Ishikawa (cell line): ENCODE measurements at regions not wholly inside any gene's neighbourhood (a gene's known extent, or its start where the extent isn't known, plus 50 kb on each side); places are given as distances from the start of the nearest gene placed in this dataset.

Source experiments
- CEBPB ChIP-seq: IDR thresholded peaks from 2 replicates; pipeline ENCODE4 v1.6.1; 2012
- CREB1 ChIP-seq: IDR thresholded peaks from 2 replicates; pipeline ENCODE4 v1.6.1; 2012; ENCODE audit warnings: low read depth
- EGR1 ChIP-seq: IDR thresholded peaks from 2 replicates; pipeline ENCODE4 v1.6.1; 2012
- EP300 ChIP-seq: IDR thresholded peaks from 2 replicates; pipeline ENCODE4 v1.6.1; 2012; ENCODE audit warnings: borderline replicate concordance
- FOXM1 ChIP-seq: IDR thresholded peaks from 2 replicates; pipeline ENCODE4 v1.6.1; 2012; ENCODE audit warnings: low read depth, borderline replicate concordance
- MAX ChIP-seq: IDR thresholded peaks from 2 replicates; pipeline ENCODE4 v1.6.1; 2012
- NFIC ChIP-seq: IDR thresholded peaks from 2 replicates; pipeline ENCODE4 v1.6.1; 2012
- RAD21 ChIP-seq: IDR thresholded peaks from 2 replicates; pipeline ENCODE4 v1.6.1; 2012; ENCODE audit warnings: low read depth
- REST ChIP-seq: IDR thresholded peaks from 2 replicates; pipeline ENCODE4 v1.6.1; 2012; ENCODE audit warnings: low read depth, mild to moderate bottlenecking
- TAF1 ChIP-seq: IDR thresholded peaks from 2 replicates; pipeline ENCODE4 v1.6.1; 2012; ENCODE audit warnings: low read depth, mild to moderate bottlenecking
- TCF12 ChIP-seq: IDR thresholded peaks from 2 replicates; pipeline ENCODE4 v1.6.1; 2012; ENCODE audit warnings: low read depth
- TEAD4 ChIP-seq: IDR thresholded peaks from 2 replicates; pipeline ENCODE4 v1.6.1; 2012
- USF1 ChIP-seq: IDR thresholded peaks from 2 replicates; pipeline ENCODE4 v1.6.1; 2012
- YY1 ChIP-seq: IDR thresholded peaks from 2 replicates; pipeline ENCODE4 v1.6.1; 2012; ENCODE audit warnings: low read depth
- ZBTB7A ChIP-seq: IDR thresholded peaks from 2 replicates; pipeline ENCODE4 v1.6.1; 2012; ENCODE audit warnings: low read depth

GRCh38 chr3:3646934-3647333 is 152.3 kb upstream of the LRRN1 start:
- TF ChIP-seq NFIC, result no peak
- TF ChIP-seq FOXM1, result no peak
- TF ChIP-seq TAF1, result no peak
- no peak for TF ChIP-seq RAD21
- no peak for TF ChIP-seq TCF12
- no peak for TF ChIP-seq EGR1
- no peak for TF ChIP-seq ZBTB7A
- TF ChIP-seq CREB1, result no peak
- TF ChIP-seq MAX, result no peak
- no peak for TF ChIP-seq EP300
- no peak for TF ChIP-seq USF1
- no peak for TF ChIP-seq YY1
- TF ChIP-seq REST, result no peak
- TF ChIP-seq CEBPB, result no peak
- no peak for TF ChIP-seq TEAD4

GRCh38 chr3:3641877-3642455 is 157.3 kb upstream of the LRRN1 start:
- no peak for TF ChIP-seq TAF1
- TF ChIP-seq EP300, result no peak
- TF ChIP-seq EGR1, result no peak
- TF ChIP-seq ZBTB7A, result no peak
- no peak for TF ChIP-seq RAD21
- TF ChIP-seq TEAD4, result no peak
- TF ChIP-seq NFIC, result no peak
- TF ChIP-seq REST, result no peak
- no peak for TF ChIP-seq CEBPB
- TF ChIP-seq CREB1, result no peak
- no peak for TF ChIP-seq MAX
- no peak for TF ChIP-seq USF1
- no peak for TF ChIP-seq YY1
- TF ChIP-seq TCF12, result no peak
- TF ChIP-seq FOXM1, result no peak

GRCh38 chr3:3639078-3639477 is 160.2 kb upstream of the LRRN1 start:
- TF ChIP-seq REST (no peak), MAX (no peak), FOXM1 (no peak), TEAD4 (no peak), EP300 (no peak), CREB1 (no peak), NFIC (no peak), RAD21 (no peak), ZBTB7A (no peak), TAF1 (no peak), CEBPB (no peak), YY1 (no peak), EGR1 (no peak), TCF12 (no peak), USF1 (no peak)
